ENCODE measurements at regions not wholly inside any gene's neighbourhood (a gene's known extent, or its start where the extent isn't known, plus 50 kb on each side); places are given as distances from the start of the nearest gene placed in this dataset.

DNA sequence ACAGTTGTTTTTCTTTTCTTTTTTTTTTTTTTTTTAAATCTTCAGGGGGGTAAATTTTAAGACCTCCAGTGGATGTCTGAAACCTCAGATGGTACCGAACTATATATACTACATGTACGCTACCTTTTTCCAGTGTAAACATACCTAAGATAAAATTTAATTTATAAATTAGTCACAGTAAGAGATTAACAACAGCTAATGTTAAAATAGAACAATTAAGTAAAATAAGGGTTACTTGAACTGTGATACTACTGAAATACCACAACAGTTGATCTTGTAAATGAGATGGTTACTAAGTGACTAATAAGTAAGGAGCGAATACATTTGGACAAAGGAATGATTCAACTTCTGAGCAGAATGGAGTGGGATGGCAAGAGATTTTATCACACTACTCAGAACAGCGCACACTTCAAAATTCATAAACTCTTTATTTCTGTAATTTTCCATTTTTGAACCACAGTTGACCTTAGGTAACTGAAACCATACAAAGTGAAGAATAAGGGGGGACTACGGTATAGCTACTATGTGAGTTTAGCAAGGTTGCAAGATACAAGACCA is 80.5 kb upstream of the PCED1B start:
- TF ChIP-seq POLR2A (IDR thresholded peaks at IDR 0.05) (no peak), POLR2AphosphoS5 (IDR thresholded peaks at IDR 0.05) (no peak)
- TF ChIP-seq, protein P1, sequence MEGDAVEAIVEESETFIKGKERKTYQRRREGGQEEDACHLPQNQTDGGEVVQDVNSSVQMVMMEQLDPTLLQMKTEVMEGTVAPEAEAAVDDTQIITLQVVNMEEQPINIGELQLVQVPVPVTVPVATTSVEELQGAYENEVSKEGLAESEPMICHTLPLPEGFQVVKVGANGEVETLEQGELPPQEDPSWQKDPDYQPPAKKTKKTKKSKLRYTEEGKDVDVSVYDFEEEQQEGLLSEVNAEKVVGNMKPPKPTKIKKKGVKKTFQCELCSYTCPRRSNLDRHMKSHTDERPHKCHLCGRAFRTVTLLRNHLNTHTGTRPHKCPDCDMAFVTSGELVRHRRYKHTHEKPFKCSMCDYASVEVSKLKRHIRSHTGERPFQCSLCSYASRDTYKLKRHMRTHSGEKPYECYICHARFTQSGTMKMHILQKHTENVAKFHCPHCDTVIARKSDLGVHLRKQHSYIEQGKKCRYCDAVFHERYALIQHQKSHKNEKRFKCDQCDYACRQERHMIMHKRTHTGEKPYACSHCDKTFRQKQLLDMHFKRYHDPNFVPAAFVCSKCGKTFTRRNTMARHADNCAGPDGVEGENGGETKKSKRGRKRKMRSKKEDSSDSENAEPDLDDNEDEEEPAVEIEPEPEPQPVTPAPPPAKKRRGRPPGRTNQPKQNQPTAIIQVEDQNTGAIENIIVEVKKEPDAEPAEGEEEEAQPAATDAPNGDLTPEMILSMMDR (IDR thresholded peaks at IDR 0.05): no peak

Data from stomach (tissue), 4 donors.